IPS-18a (cell line): ENCODE measurements at regions not wholly inside any gene's neighbourhood (a gene's known extent, or its start where the extent isn't known, plus 50 kb on each side); places are given as distances from the start of the nearest gene placed in this dataset.

Experiments used
- H3K27ac ChIP-seq: one replicate; pipeline ENCODE4 v1.5.1; 2013; ENCODE audit warnings: low read length
- H3K27me3 ChIP-seq: one replicate; pipeline ENCODE4 v1.6.1; 2013; ENCODE audit warnings: mild to moderate bottlenecking, low read length; ENCODE audit not compliant: control insufficient read depth, insufficient read depth
- H3K36me3 ChIP-seq: one replicate; pipeline ENCODE4 v1.6.1; 2013; ENCODE audit warnings: low read depth, low read length; ENCODE audit not compliant: control insufficient read depth
- H3K4me1 ChIP-seq: one replicate; pipeline ENCODE4 v1.6.1; 2013; ENCODE audit warnings: low read depth, low read length; ENCODE audit not compliant: control insufficient read depth
- H3K4me3 ChIP-seq: one replicate; pipeline ENCODE4 v1.5.1; 2013; ENCODE audit warnings: low read length
- H3K9ac ChIP-seq: one replicate; pipeline ENCODE4 v1.6.1; 2013; ENCODE audit warnings: mild to moderate bottlenecking, low read length, moderate library complexity
- H3K9me3 ChIP-seq: one replicate; pipeline ENCODE4 v1.6.1; 2013; ENCODE audit warnings: low read depth, low read length; ENCODE audit not compliant: control insufficient read depth

DNA sequence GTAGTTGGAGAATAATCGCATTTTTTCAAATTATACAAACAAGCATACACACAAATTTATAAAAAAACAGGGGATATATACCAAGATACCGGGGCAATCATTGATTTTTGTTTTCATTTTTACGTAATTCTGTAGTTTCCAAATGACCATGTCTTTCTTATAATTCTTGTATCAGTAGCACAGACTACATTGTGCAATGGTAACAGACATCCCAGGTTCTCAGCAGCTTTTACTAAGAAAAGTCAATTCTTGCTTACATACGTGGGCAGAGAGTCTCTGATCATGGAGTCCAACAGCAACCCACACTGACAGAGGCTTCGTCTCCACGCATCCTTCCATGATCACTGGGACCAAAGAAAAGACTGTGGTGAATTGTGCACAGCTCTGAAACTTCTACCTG, 441.3 kb downstream of the TBL1XR1 start:
- H3K9me3 ChIP-seq: no peaks in the 10 kb centered on the region
- H3K36me3 ChIP-seq: no peaks in the 10 kb centered on the region
- no peaks in the 10 kb centered on the region for H3K27me3 ChIP-seq
- no peak overlapping the region for H3K9ac ChIP-seq
- H3K27ac ChIP-seq: no peak overlapping the region
- H3K4me3 ChIP-seq: no peak overlapping the region
- H3K4me1 ChIP-seq: no peaks in the 10 kb centered on the region

GRCh38 chr3:176755552-176755951, 441.7 kb downstream of the TBL1XR1 start:
- no peaks in the 10 kb centered on the region for H3K9me3 ChIP-seq
- H3K27me3 ChIP-seq: no peaks in the 10 kb centered on the region
- no peak overlapping the region for H3K27ac ChIP-seq
- H3K9ac ChIP-seq: no peak overlapping the region
- no peak overlapping the region for H3K4me3 ChIP-seq
- H3K36me3 ChIP-seq: no peaks in the 10 kb centered on the region
- no peaks in the 10 kb centered on the region for H3K4me1 ChIP-seq

DNA sequence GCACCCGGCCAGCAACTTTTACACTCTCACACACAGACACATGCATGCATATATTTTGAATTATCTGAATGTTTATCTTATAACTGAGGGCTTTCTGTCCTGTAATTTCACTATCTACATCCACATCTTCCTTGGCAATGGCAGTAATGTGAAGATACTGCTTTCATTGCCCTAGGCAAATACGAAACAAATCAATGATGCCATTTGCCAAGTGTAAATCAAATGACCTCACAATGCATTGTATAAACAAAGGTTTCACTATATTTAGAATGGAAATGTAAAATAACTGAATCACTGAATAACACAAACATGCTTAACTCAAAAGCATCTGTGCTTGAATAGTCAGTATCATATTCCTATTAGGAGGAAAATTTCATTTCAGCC, 455.6 kb downstream of the TBL1XR1 start:
- no peaks in the 10 kb centered on the region for H3K4me1 ChIP-seq
- no peak overlapping the region for H3K27ac ChIP-seq
- no peaks in the 10 kb centered on the region for H3K9me3 ChIP-seq
- H3K9ac ChIP-seq: no peak overlapping the region
- H3K27me3 ChIP-seq: no peaks in the 10 kb centered on the region
- no peaks in the 10 kb centered on the region for H3K36me3 ChIP-seq
- H3K4me3 ChIP-seq: no peak overlapping the region

- no peak overlapping the region for H3K27ac ChIP-seq
- no peak overlapping the region for H3K4me3 ChIP-seq
- H3K4me1 ChIP-seq: no peaks in the 10 kb centered on the region
- no peak overlapping the region for H3K9ac ChIP-seq
- H3K27me3 ChIP-seq: no peaks in the 10 kb centered on the region
- no peaks in the 10 kb centered on the region for H3K36me3 ChIP-seq
- H3K9me3 ChIP-seq: no peaks in the 10 kb centered on the region
Measured at GRCh38 chr3:176740906-176741663, 456.2 kb downstream of the TBL1XR1 start.

DNA sequence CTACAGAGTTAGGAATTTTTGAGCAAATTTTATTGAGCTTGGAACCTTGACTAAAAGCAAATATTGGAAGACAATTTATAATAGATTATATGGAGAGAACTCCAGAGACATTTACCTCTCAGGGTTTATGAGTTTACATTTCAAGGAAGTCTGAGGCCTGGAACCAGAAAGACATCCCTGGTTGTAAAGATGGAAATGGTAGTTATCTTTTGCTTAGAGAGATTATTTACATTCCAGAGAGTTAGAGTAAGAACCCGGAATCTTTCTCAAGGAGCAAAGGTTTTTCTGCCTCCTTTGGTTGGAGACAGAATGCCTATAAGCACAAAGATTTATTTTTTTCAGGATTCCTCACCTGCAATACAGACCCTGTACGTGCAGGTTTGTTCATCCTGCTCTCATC, 458.1 kb downstream of the TBL1XR1 start:
- Histone ChIP-seq H3K27me3 (no peaks in the 10 kb centered on the region), H3K36me3 (no peaks in the 10 kb centered on the region), H3K9ac (no peak overlapping the region), H3K4me3 (no peak overlapping the region), H3K4me1 (peaks cover under 1% of the 10 kb centered on the region), H3K9me3 (no peaks in the 10 kb centered on the region), H3K27ac (no peak overlapping the region)

- no peaks in the 10 kb centered on the region for H3K27me3 ChIP-seq
- H3K9me3 ChIP-seq: no peaks in the 10 kb centered on the region
- H3K27ac ChIP-seq: no peak overlapping the region
- peaks cover 3% of the 10 kb centered on the region for H3K4me1 ChIP-seq
- no peaks in the 10 kb centered on the region for H3K36me3 ChIP-seq
- H3K9ac ChIP-seq: no peak overlapping the region
- H3K4me3 ChIP-seq: no peak overlapping the region
Measured at GRCh38 chr3:176737480-176738110, 459.7 kb downstream of the TBL1XR1 start.

DNA sequence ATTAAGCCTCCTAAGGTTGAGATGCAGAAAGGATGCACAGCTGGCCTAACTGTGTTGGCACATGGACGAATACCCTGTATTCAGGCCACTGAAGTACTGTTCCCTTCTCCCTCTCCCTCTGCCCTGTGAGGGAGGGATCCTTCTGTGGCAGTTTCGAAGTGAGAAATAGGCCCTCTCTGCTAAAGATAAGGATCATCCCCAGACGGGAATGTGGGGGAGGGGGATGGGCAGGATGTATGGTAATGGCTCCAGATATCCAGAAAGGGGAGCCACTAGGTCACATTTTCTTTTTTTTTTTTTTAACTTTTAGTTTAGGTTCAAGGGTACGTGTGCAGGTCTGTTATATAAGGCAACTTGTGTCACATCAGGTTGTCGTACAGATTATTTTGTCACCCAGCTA, 463.1 kb downstream of the TBL1XR1 start:
- Histone ChIP-seq H3K4me1 (peaks cover 3% of the 10 kb centered on the region), H3K9me3 (no peaks in the 10 kb centered on the region), H3K36me3 (no peaks in the 10 kb centered on the region), H3K27ac (no peak overlapping the region), H3K27me3 (no peaks in the 10 kb centered on the region), H3K4me3 (no peak overlapping the region), H3K9ac (no peak overlapping the region)

- Histone ChIP-seq H3K27ac (no peak overlapping the region), H3K9me3 (no peaks in the 10 kb centered on the region), H3K27me3 (no peaks in the 10 kb centered on the region), H3K4me3 (no peak overlapping the region), H3K9ac (no peak overlapping the region), H3K36me3 (no peaks in the 10 kb centered on the region), H3K4me1 (no peaks in the 10 kb centered on the region)
Measured at GRCh38 chr3:176724394-176724759, 472.9 kb downstream of the TBL1XR1 start.

GRCh38 chr3:176723758-176724393, 473.4 kb downstream of the TBL1XR1 start:
- Histone ChIP-seq H3K27ac (no peak overlapping the region), H3K36me3 (no peaks in the 10 kb centered on the region), H3K9me3 (no peaks in the 10 kb centered on the region), H3K9ac (no peak overlapping the region), H3K4me3 (no peak overlapping the region), H3K27me3 (no peaks in the 10 kb centered on the region), H3K4me1 (no peaks in the 10 kb centered on the region)

DNA sequence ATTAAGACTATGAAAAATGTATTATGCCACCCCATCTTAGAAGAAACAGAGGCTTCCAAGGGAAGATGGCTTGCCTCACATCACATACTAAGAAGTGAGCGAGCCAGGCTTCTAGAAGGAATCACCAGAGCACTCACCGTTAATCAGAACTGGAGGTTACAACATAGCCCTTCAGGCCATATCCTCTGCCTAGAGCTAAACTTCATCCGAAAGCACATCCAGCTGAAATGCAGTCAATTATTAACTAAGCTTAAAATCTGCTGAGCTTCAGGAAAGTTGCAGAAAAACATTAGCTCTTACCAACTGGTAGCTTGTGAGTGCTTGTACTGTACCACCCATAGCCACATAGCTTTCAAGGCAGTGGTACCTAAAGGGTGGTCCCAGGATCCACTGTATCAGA, 483.2 kb downstream of the TBL1XR1 start:
- Histone ChIP-seq H3K9me3 (no peaks in the 10 kb centered on the region), H3K27me3 (no peaks in the 10 kb centered on the region), H3K4me3 (no peak overlapping the region), H3K27ac (no peak overlapping the region), H3K9ac (no peak overlapping the region), H3K36me3 (no peaks in the 10 kb centered on the region), H3K4me1 (peaks cover 3% of the 10 kb centered on the region)

- Histone ChIP-seq H3K4me1 (peaks cover 3% of the 10 kb centered on the region), H3K4me3 (no peak overlapping the region), H3K9me3 (no peaks in the 10 kb centered on the region), H3K9ac (no peak overlapping the region), H3K36me3 (no peaks in the 10 kb centered on the region), H3K27me3 (no peaks in the 10 kb centered on the region), H3K27ac (no peak overlapping the region)
Measured at GRCh38 chr3:176712191-176712590, 485.1 kb downstream of the TBL1XR1 start.

DNA sequence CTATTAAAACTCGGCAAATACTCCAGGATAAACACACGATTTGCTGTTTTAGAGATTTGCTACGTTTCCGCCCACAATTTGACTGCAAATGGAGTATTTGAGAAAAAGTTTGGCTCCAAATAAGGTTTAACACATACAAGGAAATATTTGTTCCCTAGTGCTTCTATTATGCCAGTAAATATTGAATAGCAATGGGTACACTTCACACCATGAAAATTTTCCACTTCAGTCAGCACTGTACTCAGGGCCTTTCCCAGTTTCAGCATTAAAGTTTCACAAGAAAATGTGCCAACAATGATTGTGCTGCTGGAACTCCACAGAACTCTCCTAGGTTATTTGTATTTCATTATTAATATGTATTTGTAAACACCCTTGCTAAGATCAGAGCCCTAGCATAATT, 498.0 kb downstream of the TBL1XR1 start:
- H3K4me3 ChIP-seq: no peak overlapping the region
- no peaks in the 10 kb centered on the region for H3K36me3 ChIP-seq
- H3K27ac ChIP-seq: no peak overlapping the region
- H3K4me1 ChIP-seq: peaks cover 13% of the 10 kb centered on the region
- H3K9me3 ChIP-seq: no peaks in the 10 kb centered on the region
- no peaks in the 10 kb centered on the region for H3K27me3 ChIP-seq
- H3K9ac ChIP-seq: no peak overlapping the region
